H1 (cell line): ENCODE measurements at regions not wholly inside any gene's neighbourhood (a gene's known extent, or its start where the extent isn't known, plus 50 kb on each side); places are given as distances from the start of the nearest gene placed in this dataset.

ENCODE experiments used
- CHD2 ChIP-seq: IDR thresholded peaks from 2 replicates; pipeline ENCODE4 v1.6.1; 2012; ENCODE audit warnings: low read length, improper control_type of control experiment
- CHD7 ChIP-seq: fragments of 300-600 bp; sonication (generic); IDR thresholded peaks from 2 replicates; pipeline ENCODE4 v1.7.1; 2012; ENCODE audit warnings: low read length, moderate library complexity, mild to moderate bottlenecking, inconsistent platforms; ENCODE audit not compliant: insufficient replicate concordance

DNA sequence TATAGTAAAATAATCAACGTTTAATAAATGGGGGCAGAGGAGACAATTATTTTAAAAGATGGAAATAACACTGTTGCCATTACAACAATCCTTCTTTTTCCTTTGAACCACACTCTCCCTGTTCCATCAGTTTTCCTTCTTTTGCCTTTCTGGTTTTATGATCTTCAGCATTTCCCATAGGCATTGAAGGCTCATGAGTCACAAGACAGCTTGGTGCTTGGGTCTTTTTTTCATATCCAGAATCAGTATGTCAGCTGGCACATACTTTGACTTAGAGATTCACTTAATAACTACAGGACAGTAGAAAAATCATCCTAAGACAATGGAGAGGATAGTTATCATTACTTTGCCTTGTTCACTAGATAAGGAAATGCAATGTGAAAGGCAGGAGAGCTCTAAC, 521.6 kb upstream of the TSPY4 start (continued):
- TF ChIP-seq CHD7 (no peak), CHD2 (no peak)
